HEK293T (cell line): ENCODE measurements at regions not wholly inside any gene's neighbourhood (a gene's known extent, or its start where the extent isn't known, plus 50 kb on each side); places are given as distances from the start of the nearest gene placed in this dataset.

Experiments used
- ARNT ChIP-seq: fragments of 450-650 bp; IDR thresholded peaks from 2 replicates; pipeline ENCODE4 v1.6.1; 2017; ENCODE audit warnings: mild to moderate bottlenecking
- BHLHE40 ChIP-seq: fragments of 450-650 bp; IDR thresholded peaks from 2 replicates; pipeline ENCODE4 v1.6.1; 2016; ENCODE audit warnings: mild to moderate bottlenecking, moderate library complexity, borderline replicate concordance
- ELF4 ChIP-seq: fragments of 450-650 bp; IDR thresholded peaks from 2 replicates; pipeline ENCODE4 v1.6.1; 2017; ENCODE audit warnings: antibody characterized with exemption
- FOXA1 ChIP-seq: fragments of 450-650 bp; IDR thresholded peaks from 2 replicates; pipeline ENCODE4 v1.6.1; 2016; ENCODE audit warnings: mild to moderate bottlenecking
- FOXM1 ChIP-seq: fragments of 450-650 bp; IDR thresholded peaks from 2 replicates; pipeline ENCODE4 v1.6.1; 2017; ENCODE audit warnings: mild to moderate bottlenecking, borderline replicate concordance
- NFRKB ChIP-seq: fragments of 450-650 bp; IDR thresholded peaks from 2 replicates; pipeline ENCODE4 v1.6.1; 2016; ENCODE audit warnings: mild to moderate bottlenecking, moderate library complexity
- SUZ12 ChIP-seq: fragments of 450-650 bp; IDR thresholded peaks from 2 replicates; pipeline ENCODE4 v1.6.1; 2016; ENCODE audit warnings: mild to moderate bottlenecking
- TARDBP ChIP-seq: fragments of 450-650 bp; IDR thresholded peaks from 2 replicates; pipeline ENCODE4 v1.6.1; 2016
- ZNF384 ChIP-seq: fragments of 450-650 bp; IDR thresholded peaks from 2 replicates; pipeline ENCODE4 v1.6.1; 2016
- TF ChIP-seq, protein P1 (sequence below): fragments of 450-650 bp; IDR thresholded peaks from 2 replicates; pipeline ENCODE4 v1.6.1; 2016

DNA sequence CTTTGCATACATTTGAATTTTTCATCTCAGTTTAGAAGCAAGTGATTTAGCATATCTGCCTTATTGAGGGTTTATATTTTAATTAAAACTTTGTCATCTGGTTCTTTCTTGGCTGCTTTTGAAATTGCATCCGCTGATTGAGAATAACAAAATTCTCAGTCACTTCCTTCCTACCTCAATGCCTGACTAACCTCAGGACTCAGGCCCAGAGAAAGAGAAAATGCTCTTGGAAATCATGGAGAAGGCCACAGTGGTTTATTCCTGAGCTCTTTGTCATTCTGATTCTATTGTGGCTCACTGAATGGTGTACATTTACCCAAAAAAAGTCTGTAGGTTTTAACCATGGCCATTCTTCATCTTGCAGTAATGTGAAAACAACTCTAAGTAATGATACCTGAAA, 533.9 kb downstream of the TBL1XR1 start:
- TF ChIP-seq SUZ12: no peak
- TF ChIP-seq FOXM1: no peak
- no peak for TF ChIP-seq ZNF384
- TF ChIP-seq, protein P1, sequence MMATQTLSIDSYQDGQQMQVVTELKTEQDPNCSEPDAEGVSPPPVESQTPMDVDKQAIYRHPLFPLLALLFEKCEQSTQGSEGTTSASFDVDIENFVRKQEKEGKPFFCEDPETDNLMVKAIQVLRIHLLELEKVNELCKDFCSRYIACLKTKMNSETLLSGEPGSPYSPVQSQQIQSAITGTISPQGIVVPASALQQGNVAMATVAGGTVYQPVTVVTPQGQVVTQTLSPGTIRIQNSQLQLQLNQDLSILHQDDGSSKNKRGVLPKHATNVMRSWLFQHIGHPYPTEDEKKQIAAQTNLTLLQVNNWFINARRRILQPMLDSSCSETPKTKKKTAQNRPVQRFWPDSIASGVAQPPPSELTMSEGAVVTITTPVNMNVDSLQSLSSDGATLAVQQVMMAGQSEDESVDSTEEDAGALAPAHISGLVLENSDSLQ: no peak
- no peak for TF ChIP-seq BHLHE40
- TF ChIP-seq ARNT: no peak
- TF ChIP-seq NFRKB: no peak
- TF ChIP-seq TARDBP: no peak
- TF ChIP-seq FOXA1: no peak
- no peak for TF ChIP-seq ELF4
